Mucosa of rectum (tissue), 2 donors: ENCODE measurements at regions not wholly inside any gene's neighbourhood (a gene's known extent, or its start where the extent isn't known, plus 50 kb on each side); places are given as distances from the start of the nearest gene placed in this dataset.

Source experiments
- H3K27ac ChIP-seq, 2 donors: one replicate each; pipeline ENCODE4 v1.7.0; 2013; ENCODE audit warnings: inconsistent platforms in 2 of 2, low read depth in 2 of 2, low read length in 2 of 2
- H3K27me3 ChIP-seq, 2 donors: one replicate each; pipeline ENCODE4 v1.7.0; 2013; ENCODE audit warnings: low read length in 2 of 2; ENCODE audit not compliant: control insufficient read depth in 2 of 2, insufficient read depth in 2 of 2
- H3K36me3 ChIP-seq, 2 donors: one replicate each; pipeline ENCODE4 v1.7.0; 2013; ENCODE audit warnings: low read length in 2 of 2; ENCODE audit not compliant: control insufficient read depth in 2 of 2, insufficient read depth in 2 of 2
- H3K4me1 ChIP-seq, 2 donors: one replicate each; pipeline ENCODE4 v1.7.0; 2013; ENCODE audit warnings: low read length in 2 of 2, mild to moderate bottlenecking in 1 of 2; ENCODE audit not compliant: control insufficient read depth in 2 of 2, insufficient read depth in 2 of 2
- H3K4me3 ChIP-seq, 2 donors: one replicate each; pipeline ENCODE4 v1.7.0; 2013; ENCODE audit warnings: low read length in 2 of 2
- H3K9ac ChIP-seq, 2 donors: one replicate each; pipeline ENCODE4 v1.7.0; 2013; ENCODE audit warnings: low read length in 2 of 2, low read depth in 1 of 2, mild to moderate bottlenecking in 1 of 2
- H3K9me3 ChIP-seq, 2 donors: one replicate each; pipeline ENCODE4 v1.7.0; 2013; ENCODE audit warnings: low read length in 2 of 2; ENCODE audit not compliant: control insufficient read depth in 2 of 2
- donor health status: healthy.
- donor health status: Normal muscosa, but diverticular disease.

- H3K27ac ChIP-seq, result no peak overlapping the region
- H3K27me3 ChIP-seq, result no peaks in the 10 kb centered on the region
- no peaks in the 10 kb centered on the region for H3K36me3 ChIP-seq
- no peak overlapping the region for H3K9ac ChIP-seq
- no peaks in the 10 kb centered on the region for H3K4me1 ChIP-seq
- H3K4me3 ChIP-seq, result no peak overlapping the region
- no peaks in the 10 kb centered on the region for H3K9me3 ChIP-seq
These were observed 227.7 kb upstream of the SNX2 start for GRCh38 chr5:122547219-122547618.

GRCh38 chr5:122547669-122548068, 227.2 kb upstream of the SNX2 start:
- no peak overlapping the region for H3K9ac ChIP-seq
- H3K9me3 ChIP-seq, result no peaks in the 10 kb centered on the region
- no peaks in the 10 kb centered on the region for H3K27me3 ChIP-seq
- H3K4me3 ChIP-seq, result no peak overlapping the region
- no peaks in the 10 kb centered on the region for H3K4me1 ChIP-seq
- H3K27ac ChIP-seq, result no peak overlapping the region
- no peaks in the 10 kb centered on the region for H3K36me3 ChIP-seq

- Histone ChIP-seq H3K9me3 (no peaks in the 10 kb centered on the region), H3K4me1 (no peaks in the 10 kb centered on the region), H3K27me3 (no peaks in the 10 kb centered on the region), H3K9ac (no peak overlapping the region), H3K4me3 (no peak overlapping the region), H3K27ac (no peak overlapping the region), H3K36me3 (no peaks in the 10 kb centered on the region)
These were observed 215.2 kb upstream of the SNX2 start for GRCh38 chr5:122559676-122560075.

DNA sequence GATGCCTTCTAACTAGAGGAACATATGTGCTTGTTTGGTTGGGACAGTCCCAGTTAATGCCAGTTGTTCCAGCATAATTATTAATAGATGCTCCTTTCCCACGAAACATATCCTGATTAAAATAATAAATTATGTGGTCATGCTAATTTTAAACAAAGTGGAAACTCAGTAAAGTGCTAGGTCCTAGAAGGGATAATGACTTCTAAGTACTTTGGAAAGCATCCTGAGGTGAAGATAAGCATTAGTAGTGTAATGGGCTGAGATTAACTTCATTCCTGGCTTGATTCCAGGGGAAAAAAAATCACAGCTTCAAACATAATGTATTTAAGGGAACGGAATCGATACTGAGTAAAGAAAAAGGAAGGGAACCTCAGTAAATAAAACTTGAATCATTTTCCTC, 213.7 kb upstream of the SNX2 start:
- no peaks in the 10 kb centered on the region for H3K4me1 ChIP-seq
- H3K27me3 ChIP-seq, result no peaks in the 10 kb centered on the region
- H3K9ac ChIP-seq, result no peak overlapping the region
- no peak overlapping the region for H3K27ac ChIP-seq
- no peaks in the 10 kb centered on the region for H3K9me3 ChIP-seq
- H3K4me3 ChIP-seq, result no peak overlapping the region
- no peaks in the 10 kb centered on the region for H3K36me3 ChIP-seq

- Histone ChIP-seq H3K27me3 (no peaks in the 10 kb centered on the region), H3K9ac (no peak overlapping the region)
These were observed 209.5 kb upstream of the SNX2 start for GRCh38 chr5:122565331-122565730.

GRCh38 chr5:122576256-122577016, 198.4 kb upstream of the SNX2 start:
- Histone ChIP-seq H3K9ac (no peak overlapping the region), H3K27ac (no peak overlapping the region), H3K4me1 (no peaks in the 10 kb centered on the region), H3K27me3 (no peaks in the 10 kb centered on the region), H3K4me3 (no peak overlapping the region), H3K36me3 (no peaks in the 10 kb centered on the region), H3K9me3 (no peaks in the 10 kb centered on the region)

More at GRCh38 chr5:122565331-122565730, 209.5 kb upstream of the SNX2 start:
- Histone ChIP-seq H3K4me3 (no peak overlapping the region), H3K4me1 (no peaks in the 10 kb centered on the region), H3K27ac (no peak overlapping the region), H3K36me3 (no peaks in the 10 kb centered on the region), H3K9me3 (no peaks in the 10 kb centered on the region)

DNA sequence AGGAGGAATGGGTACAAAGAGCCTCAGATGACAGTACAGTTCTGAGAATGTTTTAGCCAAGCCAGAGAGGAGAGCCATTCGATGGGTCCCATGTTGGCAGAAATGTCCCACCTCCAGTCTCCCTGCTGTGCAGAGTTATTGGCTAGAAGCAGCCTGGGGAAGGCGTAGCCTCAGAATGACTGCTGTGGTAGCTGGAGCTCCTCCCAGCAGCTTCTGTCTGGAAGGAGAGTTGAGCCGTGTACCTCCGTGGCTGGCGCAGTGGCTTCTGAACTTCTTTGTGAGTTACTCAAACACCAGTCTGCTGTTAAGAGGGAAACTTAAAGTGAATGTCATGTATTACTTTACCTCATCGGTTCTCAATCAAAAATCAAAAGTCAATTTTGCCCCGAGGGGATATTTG, 193.3 kb upstream of the SNX2 start:
- H3K36me3 ChIP-seq, result no peaks in the 10 kb centered on the region
- no peak overlapping the region for H3K4me3 ChIP-seq
- no peak overlapping the region for H3K27ac ChIP-seq
- H3K27me3 ChIP-seq, result no peaks in the 10 kb centered on the region
- no peaks in the 10 kb centered on the region for H3K9me3 ChIP-seq
- no peak overlapping the region for H3K9ac ChIP-seq
- no peaks in the 10 kb centered on the region for H3K4me1 ChIP-seq

DNA sequence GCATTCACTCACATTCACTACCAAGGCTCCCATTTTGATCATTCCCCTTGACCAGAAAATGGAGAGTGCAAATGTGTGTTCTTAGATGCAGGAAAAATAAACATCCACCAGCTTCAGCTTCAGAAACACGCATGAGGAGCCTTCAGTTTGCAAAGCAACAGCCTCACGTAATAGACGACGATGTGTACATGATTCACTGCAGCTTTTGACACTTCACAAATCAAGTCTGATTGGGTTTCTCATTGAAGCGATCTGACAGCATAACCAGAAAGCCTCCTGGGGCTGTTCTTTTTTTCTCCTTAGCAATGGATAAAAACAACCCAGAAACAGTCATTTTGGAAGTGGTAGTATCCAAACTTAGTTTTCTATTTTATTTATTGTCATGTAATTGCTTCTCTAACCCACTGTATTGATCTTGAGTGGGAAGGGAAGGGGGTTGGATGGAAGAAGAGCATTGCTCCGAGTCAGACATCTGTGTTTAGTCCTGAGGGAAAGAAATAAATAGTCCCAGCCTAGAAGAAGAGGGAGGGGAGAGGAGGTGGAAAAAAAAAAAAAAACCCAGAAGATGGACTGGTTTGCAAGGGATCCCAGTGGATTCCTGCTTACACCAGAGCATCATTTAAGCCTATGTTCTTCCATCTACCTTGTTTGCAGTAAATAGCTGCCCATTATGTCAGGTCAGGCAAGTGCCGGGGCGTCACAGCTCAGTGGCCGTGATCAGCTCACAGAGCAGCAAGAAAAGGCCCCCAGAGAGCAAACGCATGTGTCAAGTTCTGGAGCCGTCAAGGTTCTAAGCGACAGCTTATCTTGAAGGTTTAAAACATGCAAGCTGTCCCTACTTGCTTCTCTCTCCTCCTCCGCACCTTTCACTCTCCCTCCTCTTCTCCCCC, 190.2 kb upstream of the SNX2 start:
- H3K4me3 ChIP-seq, result no peak overlapping the region
- no peaks in the 10 kb centered on the region for H3K36me3 ChIP-seq
- no peaks in the 10 kb centered on the region for H3K9me3 ChIP-seq
- no peak overlapping the region for H3K9ac ChIP-seq
- no peak overlapping the region for H3K27ac ChIP-seq
- no peaks in the 10 kb centered on the region for H3K27me3 ChIP-seq
- no peaks in the 10 kb centered on the region for H3K4me1 ChIP-seq

DNA sequence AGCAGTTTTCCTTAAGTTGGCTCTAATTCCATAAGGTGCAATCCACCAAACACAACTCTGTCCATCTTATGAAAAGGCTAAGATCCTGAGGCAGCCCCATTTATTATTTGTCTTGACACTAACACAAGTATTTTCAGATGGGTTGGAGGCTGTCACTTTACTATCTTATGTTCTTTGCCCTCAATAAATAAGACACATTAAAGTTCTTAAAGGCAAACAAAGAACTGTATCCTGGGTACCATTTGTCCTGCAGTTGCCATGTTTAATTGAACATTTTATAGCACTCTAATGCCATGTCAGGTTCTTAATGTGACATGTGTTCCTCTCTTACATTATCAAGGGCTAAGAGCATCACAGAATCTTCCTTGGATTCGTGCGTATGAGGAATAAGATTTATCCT, 189.5 kb upstream of the SNX2 start:
- H3K4me1 ChIP-seq, result no peaks in the 10 kb centered on the region
- no peaks in the 10 kb centered on the region for H3K9me3 ChIP-seq
- H3K36me3 ChIP-seq, result no peaks in the 10 kb centered on the region
- H3K27ac ChIP-seq, result no peak overlapping the region
- no peaks in the 10 kb centered on the region for H3K27me3 ChIP-seq
- no peak overlapping the region for H3K9ac ChIP-seq
- H3K4me3 ChIP-seq, result no peak overlapping the region

DNA sequence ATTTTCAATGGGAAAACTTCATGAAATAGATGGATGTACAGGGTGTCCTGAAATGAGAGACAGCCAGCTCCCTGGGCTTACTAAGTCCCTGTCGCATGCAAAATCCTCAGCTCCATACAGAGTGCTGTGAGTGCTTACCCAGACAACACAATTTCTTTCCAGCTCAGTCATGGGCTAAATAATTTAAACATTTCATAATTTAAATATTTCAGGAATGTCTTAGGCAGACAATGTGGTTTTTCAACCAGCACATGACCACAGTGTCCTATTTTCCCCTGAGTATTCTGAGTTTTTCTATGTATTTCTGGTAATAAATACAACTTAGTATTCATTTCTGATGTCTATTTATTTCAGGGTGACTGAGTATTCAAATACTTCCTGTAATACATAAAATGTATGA, 188.5 kb upstream of the SNX2 start:
- Histone ChIP-seq H3K4me1 (no peaks in the 10 kb centered on the region), H3K4me3 (no peak overlapping the region), H3K27ac (no peak overlapping the region), H3K27me3 (no peaks in the 10 kb centered on the region), H3K9ac (no peak overlapping the region), H3K36me3 (no peaks in the 10 kb centered on the region), H3K9me3 (no peaks in the 10 kb centered on the region)
